Activated CD8-positive, alpha-beta memory T cell treated with anti-CD3 and anti-CD28 coated beads, Interleukin-2, amount 10 ng/mL, durations not matched to agents 7 days and 5 days (primary cell): ENCODE measurements at regions not wholly inside any gene's neighbourhood (a gene's known extent, or its start where the extent isn't known, plus 50 kb on each side); places are given as distances from the start of the nearest gene placed in this dataset.

Experiments used
- ATAC-seq: fragments of 150-1000 bp; cut with Tn5 transposase; one replicate; pipeline ENCODE4 v1.10.0; 2021; ENCODE audit warnings: moderate library complexity
- CTCF ChIA-PET: fragments of 350-600 bp; sonication (Branson Sonifier 250); formaldehyde crosslinking; loops from one replicate; lab custom pipeline; 2021; ENCODE audit warnings: antibody characterized with exemption; lab: Charles Lee
- DNase-seq: peaks from one replicate; pipeline ENCODE4 v3.0.0-alpha.2; 2020
- H3K27ac Mint-ChIP-seq: one replicate; pipeline ENCODE4 v1.8.0; 2021; ENCODE audit warnings: mild to moderate bottlenecking, mixed read lengths
- H3K27me3 Mint-ChIP-seq: one replicate; pipeline ENCODE4 v1.8.0; 2021; ENCODE audit warnings: mixed read lengths
- H3K36me3 Mint-ChIP-seq: one replicate; pipeline ENCODE4 v1.8.0; 2021; ENCODE audit warnings: mild to moderate bottlenecking, mixed read lengths
- H3K4me1 Mint-ChIP-seq: one replicate; pipeline ENCODE4 v1.8.0; 2021; ENCODE audit warnings: mixed read lengths
- H3K4me3 Mint-ChIP-seq: one replicate; pipeline ENCODE4 v1.8.0; 2021; ENCODE audit warnings: mild to moderate bottlenecking, moderate library complexity, mixed read lengths
- H3K9me3 Mint-ChIP-seq: one replicate; pipeline ENCODE4 v1.8.0; 2022; ENCODE audit warnings: low read depth, mixed read lengths

DNA sequence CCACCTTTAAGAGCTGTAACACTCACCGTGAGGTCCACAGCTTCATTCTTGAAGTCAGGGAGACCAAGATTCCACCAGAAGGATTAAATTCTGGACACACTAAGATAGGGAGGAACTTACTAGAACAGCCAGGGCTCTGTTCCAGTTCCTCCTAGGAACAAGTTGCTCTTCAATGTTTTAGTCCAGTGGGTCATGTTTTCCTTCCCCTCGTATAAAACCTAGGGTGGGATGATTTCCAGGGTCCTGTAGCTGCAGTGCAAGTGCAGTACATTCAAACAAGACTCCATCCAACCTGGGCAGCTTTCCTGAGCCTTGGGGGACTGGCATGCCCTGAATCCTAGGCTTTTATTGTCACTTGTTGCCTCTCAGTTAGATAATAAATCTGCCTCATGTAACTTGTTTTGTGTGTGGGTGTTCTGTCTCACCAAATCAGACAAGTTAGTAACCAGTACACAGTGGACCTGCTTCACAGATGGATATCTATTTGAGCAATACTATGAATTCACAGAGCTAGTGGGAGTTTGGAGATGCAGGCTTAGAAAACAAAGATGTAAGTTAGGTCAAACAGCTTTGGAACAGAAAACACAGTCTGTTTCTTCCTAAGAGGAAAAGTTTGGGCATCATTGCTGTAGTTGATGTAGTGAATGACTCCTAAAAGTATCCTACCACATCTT is 405.6 kb downstream of the GABRG2 start:
- ATAC-seq (no peak), DNase-seq (no peak)
- peaks cover 2% of the 10 kb centered on the region for H3K9me3 Mint-ChIP-seq
- no peaks in the 10 kb centered on the region for H3K4me1 Mint-ChIP-seq
- no peaks in the 10 kb centered on the region for H3K36me3 Mint-ChIP-seq
- H3K27me3 Mint-ChIP-seq: no peaks in the 10 kb centered on the region
- H3K27ac Mint-ChIP-seq: no peak overlapping the region
- no peak overlapping the region for H3K4me3 Mint-ChIP-seq
- CTCF ChIA-PET: no interaction called here

DNA sequence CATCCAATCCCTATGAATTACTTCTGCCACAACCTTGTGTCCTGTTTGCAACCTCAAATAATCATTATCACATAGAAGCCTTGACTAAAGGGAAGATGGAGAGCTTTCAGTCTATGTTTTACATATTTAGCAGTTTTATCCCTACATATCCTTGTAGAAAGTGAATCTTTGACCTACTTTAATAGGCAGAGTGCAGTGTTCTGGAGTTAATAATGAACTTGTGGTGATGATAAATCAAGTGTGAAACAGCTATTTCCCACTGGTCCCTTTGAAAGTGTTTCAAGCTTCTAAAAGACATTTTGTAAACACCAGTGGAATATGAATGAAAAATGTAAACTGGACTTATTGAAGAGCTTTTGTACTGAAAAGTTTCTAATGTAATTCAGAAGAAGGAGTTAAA is 406.7 kb downstream of the GABRG2 start:
- Mint-ChIP-seq H3K27ac (no peak overlapping the region), H3K9me3 (peaks cover 2% of the 10 kb centered on the region), H3K4me1 (no peaks in the 10 kb centered on the region), H3K36me3 (no peaks in the 10 kb centered on the region), H3K4me3 (no peak overlapping the region), H3K27me3 (no peaks in the 10 kb centered on the region)
- DNase-seq (no peak), ATAC-seq (no peak)
- CTCF ChIA-PET: no interaction called here

DNA sequence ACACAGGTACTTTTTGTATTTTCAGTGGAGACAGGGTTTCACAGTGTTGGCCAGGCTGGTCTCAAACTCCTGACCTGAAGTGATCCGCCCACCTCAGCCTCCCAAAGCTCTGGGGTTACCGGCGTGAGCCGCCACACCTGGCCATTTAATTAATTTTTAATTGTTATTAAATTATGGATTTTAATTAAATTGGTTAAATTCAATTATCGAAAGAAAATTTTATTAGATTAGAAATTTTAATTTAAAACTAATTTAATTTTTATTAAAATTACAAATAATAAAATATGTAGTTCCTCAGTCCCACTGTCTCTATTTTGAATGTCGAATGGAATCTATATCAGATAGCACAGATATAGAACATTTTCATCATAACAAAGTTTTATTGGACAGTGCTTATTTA is 416.5 kb downstream of the GABRG2 start:
- H3K4me3 Mint-ChIP-seq: no peak overlapping the region
- H3K27me3 Mint-ChIP-seq: no peaks in the 10 kb centered on the region
- H3K36me3 Mint-ChIP-seq: no peaks in the 10 kb centered on the region
- ATAC-seq: no peak
- H3K9me3 Mint-ChIP-seq: peaks cover 5% of the 10 kb centered on the region
- no peak overlapping the region for H3K27ac Mint-ChIP-seq
- DNase-seq: no peak
- no peaks in the 10 kb centered on the region for H3K4me1 Mint-ChIP-seq
- CTCF ChIA-PET: no interaction called here

DNA sequence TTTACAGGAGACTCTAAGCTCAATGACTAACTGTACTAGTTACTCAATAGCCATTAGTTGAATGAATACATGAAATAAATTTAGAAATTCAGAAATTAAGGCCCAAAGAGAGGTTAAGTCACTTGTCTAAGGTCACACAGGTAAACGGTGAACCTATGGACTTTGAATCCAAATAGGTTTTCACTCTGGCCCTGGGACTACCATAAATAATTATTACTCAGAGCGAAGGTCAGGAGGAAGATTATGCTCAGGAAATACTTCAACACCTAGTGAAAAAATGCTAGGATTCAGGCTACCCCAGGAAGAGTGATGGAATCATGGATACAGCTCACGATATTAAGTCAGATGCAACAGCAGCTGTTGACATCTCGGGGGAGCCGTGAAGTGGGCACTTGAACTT is 417.4 kb downstream of the GABRG2 start:
- no peaks in the 10 kb centered on the region for H3K27me3 Mint-ChIP-seq
- no peak for DNase-seq
- no peak overlapping the region for H3K27ac Mint-ChIP-seq
- H3K9me3 Mint-ChIP-seq: peaks cover 5% of the 10 kb centered on the region
- no peaks in the 10 kb centered on the region for H3K4me1 Mint-ChIP-seq
- no peak overlapping the region for H3K4me3 Mint-ChIP-seq
- CTCF ChIA-PET: no interaction called here
- H3K36me3 Mint-ChIP-seq: no peaks in the 10 kb centered on the region
- ATAC-seq: no peak

DNA sequence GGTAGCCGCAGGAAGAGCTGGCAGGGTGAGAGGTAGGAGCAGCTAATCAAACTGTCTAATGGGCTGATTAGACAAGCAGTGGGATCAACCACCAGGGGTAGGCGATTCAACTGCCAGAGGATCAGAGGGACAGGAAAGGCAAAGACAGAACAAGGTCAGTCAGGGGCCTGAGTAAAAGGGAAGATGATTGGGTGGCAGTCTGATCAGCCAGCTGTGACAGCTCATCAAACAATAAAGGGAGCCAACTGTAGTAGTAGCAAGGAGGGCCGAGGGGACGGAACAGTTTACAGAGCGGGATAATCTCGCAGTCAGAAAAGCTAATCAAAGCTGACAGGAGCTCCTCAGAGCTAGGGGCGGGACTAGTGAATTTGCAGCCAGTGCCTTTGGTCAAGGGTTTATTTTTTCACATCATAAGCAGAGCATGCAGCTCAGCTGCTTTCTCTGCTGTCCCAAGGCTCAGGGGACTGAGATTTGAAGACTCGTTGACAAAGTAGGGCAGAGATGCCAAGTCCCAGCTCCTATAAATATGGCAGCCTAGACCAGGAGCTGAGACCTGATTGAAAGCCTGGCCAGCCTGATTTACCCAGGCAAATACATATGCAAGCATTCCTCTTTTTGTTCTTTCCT is 418.2 kb downstream of the GABRG2 start:
- H3K9me3 Mint-ChIP-seq: peaks cover 5% of the 10 kb centered on the region
- no peak for DNase-seq
- CTCF ChIA-PET: no interaction called here

DNA sequence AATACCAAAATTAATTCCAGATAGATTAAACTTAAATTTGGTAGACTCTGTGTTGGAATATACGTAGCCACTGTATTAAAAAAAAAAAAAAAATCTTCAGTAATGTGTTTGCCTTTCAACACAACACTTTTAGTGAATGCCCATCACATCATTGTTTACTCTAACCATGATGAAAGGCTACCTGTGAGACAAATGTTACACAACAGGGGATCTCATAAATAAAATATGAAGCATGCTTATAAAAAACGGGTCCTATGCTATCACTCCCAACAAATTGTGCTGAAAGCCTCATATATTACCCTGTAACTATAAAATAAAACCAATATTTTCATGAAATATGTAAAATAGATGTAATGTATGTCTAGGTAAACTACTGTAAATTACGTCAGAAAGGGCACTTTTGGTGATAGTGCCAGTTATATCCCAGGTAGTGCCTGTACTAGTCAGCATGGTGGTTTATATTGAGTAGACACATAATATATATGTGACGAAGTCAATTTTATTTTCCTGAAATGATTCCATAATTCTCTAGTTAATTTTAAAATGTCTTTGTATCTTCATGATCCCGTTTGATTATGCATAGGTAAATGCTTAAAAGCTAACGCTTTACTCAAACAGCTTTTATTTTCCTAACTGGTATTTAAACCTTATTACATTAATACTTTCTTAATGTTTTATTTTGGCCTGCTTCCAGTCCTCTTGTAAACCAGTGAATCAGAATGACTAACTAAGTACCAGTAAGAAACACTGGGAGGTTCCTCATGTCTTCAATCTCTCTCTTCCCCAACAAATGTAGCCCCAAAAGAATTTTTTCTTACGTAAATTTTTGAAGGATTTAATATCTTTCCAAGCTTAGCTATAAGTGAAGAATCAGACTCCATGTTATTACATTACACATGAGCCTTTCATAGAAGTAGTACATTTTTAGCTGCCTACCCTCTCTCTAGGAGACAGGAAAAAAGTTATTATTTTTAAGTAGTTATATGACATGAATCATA is 420.3 kb downstream of the GABRG2 start:
- Mint-ChIP-seq H3K4me1 (no peaks in the 10 kb centered on the region), H3K27ac (no peak overlapping the region), H3K9me3 (peaks cover 5% of the 10 kb centered on the region), H3K36me3 (no peaks in the 10 kb centered on the region), H3K4me3 (no peak overlapping the region), H3K27me3 (no peaks in the 10 kb centered on the region)
- CTCF ChIA-PET: no interaction called here
- ATAC-seq (no peak), DNase-seq (no peak)

More for the DNA sequence above, 418.2 kb downstream of the GABRG2 start:
- no peak overlapping the region for H3K4me3 Mint-ChIP-seq
- no peak overlapping the region for H3K27ac Mint-ChIP-seq
- H3K4me1 Mint-ChIP-seq: no peaks in the 10 kb centered on the region
- H3K27me3 Mint-ChIP-seq: no peaks in the 10 kb centered on the region
- ATAC-seq: no peak
- no peaks in the 10 kb centered on the region for H3K36me3 Mint-ChIP-seq

DNA sequence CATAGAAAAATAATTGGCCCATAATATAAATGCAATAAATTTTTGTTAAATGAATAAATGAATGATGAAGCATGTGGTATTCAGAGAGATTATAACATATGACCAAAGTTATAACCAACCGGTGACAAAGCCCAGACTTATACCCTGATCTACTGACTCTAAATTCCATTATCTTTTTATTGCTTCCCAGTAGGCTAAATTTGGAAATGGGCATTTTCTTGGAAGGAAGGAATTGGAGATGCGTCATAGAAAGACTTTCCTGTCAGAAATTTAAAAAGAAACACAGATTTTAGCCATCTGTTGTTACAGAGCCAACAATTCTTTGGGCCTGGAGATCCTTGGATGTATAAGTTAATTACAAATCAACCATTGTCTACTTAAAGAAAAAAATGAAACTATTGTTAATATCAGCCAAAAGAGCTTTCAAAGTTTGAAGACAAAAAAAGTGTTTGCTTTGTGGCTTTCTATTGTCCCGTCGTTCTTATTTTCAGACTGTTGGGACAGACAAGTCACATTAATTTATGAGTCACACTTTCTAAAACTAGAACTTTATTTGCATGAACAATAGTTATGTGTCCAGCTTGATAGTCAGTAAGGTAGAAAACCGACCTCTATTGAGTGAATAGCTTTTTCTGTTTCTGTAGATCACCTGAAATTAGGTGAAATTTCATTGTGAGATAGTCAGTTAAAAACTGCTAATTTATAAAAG is 428.7 kb downstream of the GABRG2 start:
- ATAC-seq (no peak), DNase-seq (no peak)
- Mint-ChIP-seq H3K27me3 (no peaks in the 10 kb centered on the region), H3K9me3 (peaks cover 6% of the 10 kb centered on the region), H3K4me3 (no peak overlapping the region), H3K36me3 (no peaks in the 10 kb centered on the region), H3K27ac (no peak overlapping the region), H3K4me1 (no peaks in the 10 kb centered on the region)
- CTCF ChIA-PET: no interaction called here

DNA sequence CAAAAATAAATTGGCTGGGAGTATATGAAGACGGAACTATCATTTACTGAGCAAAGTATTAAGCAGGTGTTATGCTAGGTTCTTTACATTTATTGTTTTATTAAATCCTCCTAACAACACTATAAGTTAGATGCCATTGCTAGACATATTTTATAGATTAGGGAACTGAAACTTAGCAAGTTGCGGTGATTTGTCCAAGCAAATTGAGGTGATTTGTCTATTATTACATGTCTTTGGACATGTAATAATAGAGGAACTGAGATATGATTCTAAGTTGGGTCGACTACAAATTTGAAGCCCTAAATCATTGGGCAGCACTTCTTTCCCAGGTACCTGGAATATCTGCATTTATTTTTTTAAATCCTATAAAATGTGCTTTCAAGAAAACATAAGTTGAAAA is 429.9 kb downstream of the GABRG2 start:
- no peak overlapping the region for H3K4me3 Mint-ChIP-seq
- CTCF ChIA-PET: no interaction called here
- H3K9me3 Mint-ChIP-seq: peaks cover 9% of the 10 kb centered on the region
- H3K36me3 Mint-ChIP-seq: no peaks in the 10 kb centered on the region
- no peaks in the 10 kb centered on the region for H3K27me3 Mint-ChIP-seq
- no peak for ATAC-seq
- DNase-seq: no peak
- no peaks in the 10 kb centered on the region for H3K4me1 Mint-ChIP-seq
- H3K27ac Mint-ChIP-seq: no peak overlapping the region

DNA sequence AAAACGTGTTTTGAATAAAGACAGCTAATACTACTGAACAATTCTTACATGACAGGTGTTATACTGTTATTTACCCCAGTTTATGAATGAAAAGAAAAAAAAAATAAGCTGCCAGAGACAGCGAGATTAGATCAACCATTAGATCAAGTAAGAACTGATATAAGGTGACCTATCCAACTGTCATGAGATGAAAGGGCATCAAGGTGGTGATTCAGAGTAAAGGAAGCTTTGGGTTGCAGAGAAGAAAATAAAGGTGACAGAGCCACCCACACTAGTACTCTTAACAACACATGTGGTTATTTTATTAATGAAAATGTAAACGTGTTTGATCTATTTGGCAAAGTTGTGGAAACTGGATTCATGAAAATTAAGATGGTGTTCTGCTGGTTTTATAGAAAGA is 435.2 kb downstream of the GABRG2 start:
- Mint-ChIP-seq H3K36me3 (no peaks in the 10 kb centered on the region), H3K4me3 (no peak overlapping the region), H3K27ac (no peak overlapping the region), H3K9me3 (peaks cover 6% of the 10 kb centered on the region), H3K4me1 (no peaks in the 10 kb centered on the region), H3K27me3 (no peaks in the 10 kb centered on the region)
- ATAC-seq: no peak
- CTCF ChIA-PET: no interaction called here
- no peak for DNase-seq

DNA sequence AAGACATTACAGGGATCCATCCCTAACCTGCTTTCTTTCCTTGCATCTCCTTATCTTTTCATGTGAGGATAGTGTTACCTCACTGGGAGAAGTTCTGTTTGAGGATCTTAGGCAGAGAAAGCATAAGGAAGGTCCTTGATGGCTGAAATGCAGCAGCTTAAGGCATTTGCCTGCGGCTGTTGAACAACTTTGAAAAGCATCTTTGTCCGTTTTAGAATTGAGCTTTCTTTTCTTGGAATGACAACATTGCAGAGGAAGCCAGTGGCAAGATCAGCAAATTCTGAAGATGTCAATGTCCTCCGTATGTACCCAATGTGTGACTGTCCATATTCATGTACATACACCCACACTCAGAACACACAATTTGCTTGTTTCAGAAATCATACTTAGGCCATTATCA is 436.2 kb downstream of the GABRG2 start:
- H3K27ac Mint-ChIP-seq: no peak overlapping the region
- DNase-seq (no peak), ATAC-seq (no peak)
- CTCF ChIA-PET: no interaction called here
- H3K27me3 Mint-ChIP-seq: no peaks in the 10 kb centered on the region
- no peaks in the 10 kb centered on the region for H3K36me3 Mint-ChIP-seq
- H3K9me3 Mint-ChIP-seq: peaks cover 6% of the 10 kb centered on the region
- H3K4me3 Mint-ChIP-seq: no peak overlapping the region
- no peaks in the 10 kb centered on the region for H3K4me1 Mint-ChIP-seq

DNA sequence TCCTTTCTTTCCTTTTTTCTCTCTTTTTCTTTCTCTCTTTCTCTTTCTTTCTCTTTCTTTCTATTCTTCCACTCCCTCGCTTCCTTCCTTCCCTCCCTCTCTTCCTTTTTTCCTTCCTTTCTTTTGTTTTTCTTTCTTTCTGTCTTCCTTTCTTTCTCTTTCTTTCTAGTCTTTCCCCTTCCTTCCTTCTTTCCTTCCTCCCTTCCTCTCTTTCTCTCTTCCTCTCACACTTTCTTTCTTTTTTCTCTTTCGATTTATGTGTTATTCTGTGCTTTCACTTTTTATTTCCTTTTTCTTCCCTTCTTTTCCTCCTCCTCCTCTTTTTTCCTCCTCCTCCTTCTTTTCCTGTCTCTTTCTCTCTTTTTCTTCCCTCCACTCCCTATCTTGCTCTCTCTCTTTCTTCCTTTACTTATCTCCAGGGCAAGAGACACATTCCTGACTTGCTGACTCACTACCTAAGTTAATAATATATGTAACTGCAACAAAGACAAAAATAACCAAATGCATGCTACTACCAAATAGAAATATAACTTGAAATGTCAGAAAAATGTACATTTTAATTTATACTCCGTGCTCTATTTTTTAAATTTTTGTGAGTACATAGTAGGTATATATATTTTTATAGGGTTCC is 445.5 kb downstream of the GABRG2 start:
- Mint-ChIP-seq H3K4me3 (no peak overlapping the region), H3K4me1 (no peaks in the 10 kb centered on the region), H3K9me3 (peaks cover 11% of the 10 kb centered on the region), H3K27ac (no peak overlapping the region), H3K36me3 (no peaks in the 10 kb centered on the region), H3K27me3 (no peaks in the 10 kb centered on the region)
- ATAC-seq (no peak), DNase-seq (no peak)
- CTCF ChIA-PET: no interaction called here

DNA sequence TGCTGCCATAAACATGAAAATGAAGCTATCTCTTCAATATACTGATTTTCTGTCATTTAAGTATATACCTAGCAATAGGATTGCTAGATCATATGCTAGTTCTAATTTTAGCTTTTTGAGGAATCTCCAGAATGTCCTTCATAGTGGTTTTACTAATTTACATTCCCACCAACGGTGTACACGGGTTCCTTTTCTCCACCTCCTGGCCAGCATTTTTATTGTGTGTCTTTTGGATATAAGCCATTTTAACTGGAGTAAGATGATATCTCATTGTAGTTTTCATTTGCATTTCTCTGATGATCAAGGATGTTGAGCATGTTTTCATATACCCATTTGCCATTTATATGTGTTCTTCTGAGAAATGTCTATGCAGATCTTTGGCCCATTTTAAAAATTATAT is 446.5 kb downstream of the GABRG2 start:
- Mint-ChIP-seq H3K36me3 (no peaks in the 10 kb centered on the region), H3K4me3 (no peak overlapping the region), H3K4me1 (no peaks in the 10 kb centered on the region), H3K27ac (no peak overlapping the region), H3K27me3 (no peaks in the 10 kb centered on the region), H3K9me3 (peaks cover 11% of the 10 kb centered on the region)
- no peak for DNase-seq
- no peak for ATAC-seq
- CTCF ChIA-PET: no interaction called here

DNA sequence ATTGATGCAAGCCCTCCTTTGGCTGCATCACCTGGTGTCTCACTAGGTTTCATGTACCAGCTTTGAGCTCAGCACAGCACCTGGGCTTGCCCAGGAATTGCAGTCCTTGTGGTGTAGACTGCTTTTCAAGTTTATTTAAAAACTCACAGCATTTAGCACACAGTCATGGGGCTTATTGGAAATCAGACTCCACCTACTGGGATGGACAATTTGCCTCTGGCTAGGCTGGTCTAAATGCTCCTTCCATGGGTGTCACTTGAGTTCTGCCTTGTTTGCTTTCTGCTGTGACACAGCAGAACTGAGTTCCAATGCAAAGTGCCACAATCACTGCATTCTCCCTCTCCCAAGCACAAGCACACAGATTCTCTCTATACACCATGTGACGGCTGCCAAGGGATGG is 453.3 kb downstream of the GABRG2 start:
- Mint-ChIP-seq H3K9me3 (peaks cover 8% of the 10 kb centered on the region), H3K4me3 (no peak overlapping the region), H3K36me3 (no peaks in the 10 kb centered on the region), H3K27me3 (no peaks in the 10 kb centered on the region), H3K4me1 (no peaks in the 10 kb centered on the region), H3K27ac (no peak overlapping the region)
- DNase-seq (no peak), ATAC-seq (no peak)
- CTCF ChIA-PET: no interaction called here
